Psoas muscle (tissue), 7 donors: ENCODE measurements at regions not wholly inside any gene's neighbourhood (a gene's known extent, or its start where the extent isn't known, plus 50 kb on each side); places are given as distances from the start of the nearest gene placed in this dataset.

Source experiments
- ATAC-seq, 4 donors: fragments of 200-7000 bp; cut with Tn5 transposase; one replicate each; pipeline ENCODE4 v1.9.1; 2020; ENCODE audit warnings: moderate library complexity in 3 of 4, mild to moderate bottlenecking in 2 of 4
- DNase-seq, 2 donors: peaks; one replicate each; pipeline ENCODE4 v3.0.0-alpha.2; 2020
- H3K27ac ChIP-seq: fragments of 200-600 bp; one replicate; pipeline ENCODE4 v1.8.0; 2022
- H3K27me3 ChIP-seq, 3 donors: fragments of 200-600 bp in 1 of 3; one replicate each; pipeline versions ENCODE4 v1.6.1 to v1.8.0; 2013 to 2022; ENCODE audit warnings: low read length in 2 of 3, mild to moderate bottlenecking in 2 of 3, moderate library complexity in 1 of 3; ENCODE audit not compliant: insufficient read depth in 3 of 3
- H3K36me3 ChIP-seq, 2 donors: fragments of 200-600 bp in 1 of 2; one replicate each; pipeline versions ENCODE4 v1.6.1 to v1.8.0; 2013 to 2022; ENCODE audit warnings: low read depth in 1 of 2, mild to moderate bottlenecking in 1 of 2, moderate library complexity in 1 of 2; ENCODE audit not compliant: insufficient read depth in 1 of 2
- H3K4me1 ChIP-seq: fragments of 200-600 bp; one replicate; pipeline ENCODE4 v1.8.0; 2022
- H3K4me3 ChIP-seq: fragments of 200-600 bp; one replicate; pipeline ENCODE4 v1.8.0; 2022; ENCODE audit warnings: mild to moderate bottlenecking
- H3K9me3 ChIP-seq: fragments of 200-600 bp; one replicate; pipeline ENCODE4 v1.8.0; 2022
- CTCF ChIP-seq: fragments of 200-600 bp; IDR thresholded peaks from one replicate; pipeline ENCODE4 v1.8.0; 2022; ENCODE audit warnings: antibody characterized with exemption
- WGBS, 3 donors: extraction: QIAGEN DNeasy Blood & Tissue Kit; methylation state at CpG; one replicate each; pipeline versions ENCODE4 v1.1.6 to v1.1.7; 2013; 5-methylcytosine and 5-hydroxymethylcytosine counted together
- intact Hi-C, 2 donors: fragments of 100-400 bp; cut with DNase I; formaldehyde crosslinking; loops; one replicate each; pipeline versions ENCODE4 v1.11.0 to v1.14.2; 2022
- donor health status: healthy with polysubstance abuse.
- donor health status: DM: no; HTN: no; CAD: no; lungs with moderate emphysema.
- donor health status: Bipolar disorder and iron deficiency.
- donor health status: healthy.
- donor health status: DM: yes; HTN: yes; CAD: no.
- donor health status: DM: no; HTN: no; CAD: no.
- donor health status: DM: yes; HTN: yes; CAD: no.

- Histone ChIP-seq H3K36me3 (no peaks in the 10 kb centered on the region), H3K4me1 (no peaks in the 10 kb centered on the region), H3K27ac (no peak overlapping the region), H3K9me3 (no peaks in the 10 kb centered on the region), H3K4me3 (no peak overlapping the region), H3K27me3 (no peaks in the 10 kb centered on the region)
- DNase-seq (no peak), ATAC-seq (no peak)
- 17 to 34% (median 18%) methylated on average over 1 of the region's 1 CpG for WGBS, 3 donors
- TF ChIP-seq CTCF = no peak
- intact Hi-C loops = no loop called here
Observed at GRCh38 chr18:64402636-64403035, 253.7 kb upstream of the LINC00305 start.

GRCh38 chr18:64401268-64402060 lies 252.6 kb upstream of the LINC00305 start:
- WGBS, 3 donors = 73 to 85% (median 82%) methylated on average over 1 of the region's 1 CpG
- no peak overlapping the region for H3K27ac ChIP-seq
- intact Hi-C loops = no loop called here
- DNase-seq (no peak), ATAC-seq (no peak)
- no peak for TF ChIP-seq CTCF
- H3K9me3 ChIP-seq = no peaks in the 10 kb centered on the region
- no peak overlapping the region for H3K4me3 ChIP-seq
- H3K36me3 ChIP-seq = no peaks in the 10 kb centered on the region
- no peaks in the 10 kb centered on the region for H3K4me1 ChIP-seq
- no peaks in the 10 kb centered on the region for H3K27me3 ChIP-seq

GRCh38 chr18:64399566-64399965 lies 250.7 kb upstream of the LINC00305 start:
- H3K27me3 ChIP-seq = no peaks in the 10 kb centered on the region
- DNase-seq (no peak), ATAC-seq (no peak)
- intact Hi-C loops = no loop called here
- no peak overlapping the region for H3K27ac ChIP-seq
- H3K4me1 ChIP-seq = no peaks in the 10 kb centered on the region
- H3K9me3 ChIP-seq = no peaks in the 10 kb centered on the region
- no peaks in the 10 kb centered on the region for H3K36me3 ChIP-seq
- TF ChIP-seq CTCF = no peak
- no peak overlapping the region for H3K4me3 ChIP-seq
- 27 to 32% (median 31%) methylated on average over 3 of the region's 3 CpGs for WGBS, 3 donors

- Histone ChIP-seq H3K36me3 (no peaks in the 10 kb centered on the region), H3K4me1 (no peaks in the 10 kb centered on the region), H3K4me3 (no peak overlapping the region), H3K27ac (no peak overlapping the region), H3K9me3 (no peaks in the 10 kb centered on the region), H3K27me3 (no peaks in the 10 kb centered on the region)
- no peak for TF ChIP-seq CTCF
- ATAC-seq (no peak), DNase-seq (no peak)
- intact Hi-C loops = no loop called here
- 69 to 85% (median 83%) methylated on average over 1 of the region's 1 CpG for WGBS, 3 donors
Observed at GRCh38 chr18:64398320-64398719, 249.4 kb upstream of the LINC00305 start.

GRCh38 chr18:64392202-64392601 lies 243.3 kb upstream of the LINC00305 start:
- Histone ChIP-seq H3K27me3 (no peaks in the 10 kb centered on the region), H3K36me3 (no peaks in the 10 kb centered on the region), H3K4me1 (no peaks in the 10 kb centered on the region), H3K27ac (no peak overlapping the region), H3K4me3 (no peak overlapping the region), H3K9me3 (no peaks in the 10 kb centered on the region)
- WGBS, 3 donors = 26 to 29% (median 29%) methylated on average over 1 of the region's 1 CpG
- no peak for TF ChIP-seq CTCF
- no peak for ATAC-seq
- no peak for DNase-seq
- intact Hi-C loops = no loop called here
